AG20443 (cell line): ENCODE measurements at regions not wholly inside any gene's neighbourhood (a gene's known extent, or its start where the extent isn't known, plus 50 kb on each side); places are given as distances from the start of the nearest gene placed in this dataset.

Source experiments
- DNase-seq: peaks from one replicate; pipeline ENCODE4 v3.0.0; 2012; ENCODE audit warnings: low spot score, mixed read lengths

DNA sequence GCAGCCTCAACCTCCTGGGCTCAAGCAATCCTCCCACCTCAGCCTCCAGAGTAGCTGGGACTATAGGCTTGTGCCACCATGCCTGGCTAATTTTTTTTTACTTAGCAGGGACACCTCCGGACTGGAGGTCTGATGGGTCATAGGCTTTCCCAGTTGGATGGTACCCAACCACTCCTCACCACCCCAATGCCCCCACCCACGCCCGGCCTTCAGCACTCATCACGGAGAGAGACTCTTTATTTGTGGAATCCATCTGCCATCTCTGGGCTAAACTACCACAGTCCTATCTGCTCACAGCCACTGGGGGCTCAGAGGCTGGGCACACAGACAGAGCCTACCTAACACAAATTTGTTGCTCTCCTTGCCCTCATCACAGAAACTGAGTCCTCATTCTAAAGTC lies 58.3 kb upstream of the STXBP1 start:
- DNase-seq = no peak

DNA sequence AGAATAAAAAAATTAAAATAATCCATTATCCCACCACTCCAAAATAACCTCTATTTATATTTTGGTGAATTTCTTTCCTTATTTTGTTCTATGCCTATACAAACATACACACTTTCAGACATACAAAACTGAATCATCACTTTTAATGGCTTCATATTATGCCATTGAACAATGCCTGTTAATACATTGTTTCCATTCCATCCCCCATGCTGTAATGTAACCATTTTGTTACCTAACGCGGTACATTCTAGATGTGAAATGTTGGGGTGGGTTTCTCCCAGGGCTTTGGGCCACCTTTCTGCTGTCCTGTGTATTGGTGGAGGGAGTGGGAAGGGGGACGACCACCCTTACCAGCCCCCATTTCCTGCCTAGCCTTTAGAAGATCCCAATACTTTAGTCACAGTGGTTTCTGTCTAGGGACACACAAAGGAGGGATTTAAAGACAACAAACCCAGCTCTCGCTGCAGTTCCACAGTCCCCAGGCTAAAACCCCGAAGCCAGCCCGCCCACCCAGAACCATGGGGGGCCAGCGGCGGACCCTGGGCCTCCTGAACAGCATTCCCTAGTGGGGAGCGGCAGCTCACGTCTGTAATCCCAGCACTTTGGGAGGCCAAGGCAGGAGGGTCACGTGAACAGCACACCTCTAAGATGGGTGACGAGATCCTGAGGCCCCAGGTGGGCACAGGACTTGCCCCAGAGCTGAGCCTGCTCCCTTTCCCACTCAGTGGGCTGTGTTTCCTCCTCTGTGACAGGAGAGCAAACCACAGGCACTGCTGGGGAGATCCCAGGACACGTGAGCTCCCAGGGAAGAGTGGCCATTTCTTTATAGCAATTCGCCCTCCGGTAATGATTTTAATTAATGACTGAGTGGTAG lies 56.9 kb upstream of the STXBP1 start:
- DNase-seq = no peak

DNA sequence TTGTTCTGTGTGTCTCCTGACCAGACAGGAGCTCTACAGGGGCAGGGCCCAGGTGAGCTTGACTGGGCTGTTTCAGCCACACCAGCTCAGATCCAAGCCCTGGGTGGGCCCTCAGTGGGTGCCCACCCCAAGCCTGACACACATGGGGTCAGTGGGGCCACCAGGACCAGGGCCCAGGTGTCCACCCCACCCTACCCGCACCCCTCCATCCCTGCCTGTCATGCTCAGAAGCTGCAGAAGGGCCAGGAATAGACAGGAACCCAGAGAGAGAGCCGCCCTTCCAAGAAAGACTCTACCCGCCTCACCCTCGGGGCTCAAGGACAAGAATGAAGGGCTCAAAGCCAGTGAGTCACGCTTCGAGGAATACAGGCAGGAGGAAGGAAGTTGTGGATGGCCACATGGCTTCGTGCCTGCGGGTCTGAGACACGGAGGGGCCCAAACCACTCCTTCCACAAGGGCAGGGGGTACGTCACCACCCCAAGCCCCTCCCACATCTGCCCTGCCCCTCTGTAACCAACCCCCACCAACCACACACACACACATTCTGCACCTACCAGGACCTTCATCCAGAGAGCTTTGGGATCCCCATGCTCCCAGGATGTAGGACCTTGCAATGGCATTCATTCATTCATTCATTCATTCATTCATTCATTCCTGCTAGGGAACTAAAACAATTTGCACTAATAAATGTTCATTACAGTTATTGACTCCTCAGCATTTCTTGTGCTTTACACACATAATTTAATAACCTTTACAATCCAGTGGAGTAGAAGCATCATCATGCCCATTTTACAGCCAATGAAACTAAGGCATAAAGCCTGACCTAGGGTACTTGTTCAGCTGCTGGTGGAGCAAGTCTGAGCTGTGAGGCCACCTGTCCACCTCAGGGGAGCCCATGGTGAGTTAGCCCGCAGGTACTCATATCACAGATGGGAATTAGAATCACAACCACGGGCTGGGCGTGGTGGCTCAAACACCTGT lies 55.9 kb upstream of the STXBP1 start:
- DNase-seq = peak; percentile 95

DNA sequence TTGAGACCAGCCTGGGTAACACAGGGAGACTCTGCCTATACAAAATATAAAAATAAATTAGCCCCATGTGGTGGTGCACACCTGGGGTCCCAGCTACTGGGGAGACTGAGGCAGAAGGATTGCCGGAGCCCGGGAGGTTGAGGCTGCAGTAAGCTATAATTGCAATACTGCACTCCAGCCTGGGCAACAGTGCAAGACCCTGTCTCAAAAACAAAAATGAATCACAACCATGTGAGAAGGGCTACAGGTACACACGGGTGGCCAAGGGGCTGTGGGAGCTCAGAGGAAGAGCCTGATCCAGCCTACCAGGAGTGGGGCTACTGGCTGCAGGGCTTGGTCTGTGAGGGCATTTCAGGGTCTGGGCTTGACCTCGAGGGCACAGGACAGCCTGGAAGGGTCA lies 55.2 kb upstream of the STXBP1 start:
- DNase-seq = no peak

DNA sequence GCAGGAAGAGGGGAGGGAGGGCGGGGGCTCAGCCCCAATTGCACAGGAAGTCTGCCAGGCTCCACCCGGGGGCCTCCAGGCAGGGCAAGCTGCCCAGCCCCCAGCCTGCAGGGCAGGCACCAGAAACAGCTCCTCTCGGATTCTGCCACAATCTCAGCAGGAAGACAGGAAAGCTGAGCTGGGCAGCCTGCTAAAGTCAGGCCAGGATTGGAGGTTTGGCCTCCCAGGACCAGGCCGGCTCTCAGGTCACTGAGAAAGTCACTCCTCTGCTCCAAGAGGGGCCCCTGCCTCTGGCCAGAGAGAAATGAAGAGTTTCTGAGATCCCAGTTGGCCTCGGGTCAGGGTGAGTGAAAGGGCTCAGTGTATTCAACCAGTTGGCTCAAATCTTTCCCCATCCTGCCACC lies 54.6 kb upstream of the STXBP1 start:
- peak; percentile 55 for DNase-seq

DNA sequence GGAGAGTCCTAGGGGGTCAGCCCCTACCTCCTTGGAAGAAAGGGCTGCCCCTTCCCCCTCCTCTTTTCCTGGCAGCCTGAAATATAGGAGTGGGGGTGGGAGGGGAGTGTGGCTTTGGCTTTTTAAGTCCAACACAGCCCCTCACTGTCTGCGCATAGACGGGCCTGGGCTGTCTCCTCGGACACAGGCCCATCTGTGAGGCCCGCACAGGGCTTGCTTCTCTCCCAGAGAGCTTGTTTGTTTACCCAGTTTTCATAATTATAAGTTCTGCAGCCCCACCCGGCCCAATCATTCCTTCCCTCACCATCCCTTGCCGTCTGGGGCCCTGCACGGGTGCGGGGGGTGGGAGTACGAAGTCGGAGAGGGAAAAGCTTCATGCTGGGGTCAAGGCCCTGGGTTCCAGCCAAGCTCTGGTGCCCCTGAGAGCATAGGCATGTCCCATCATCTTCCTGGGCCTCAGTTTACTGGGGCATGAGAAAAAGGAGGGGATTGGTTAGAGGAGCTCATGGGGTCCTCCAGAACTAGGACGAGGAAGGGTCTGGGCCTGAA lies 54.0 kb upstream of the STXBP1 start:
- DNase-seq = no peak

DNA sequence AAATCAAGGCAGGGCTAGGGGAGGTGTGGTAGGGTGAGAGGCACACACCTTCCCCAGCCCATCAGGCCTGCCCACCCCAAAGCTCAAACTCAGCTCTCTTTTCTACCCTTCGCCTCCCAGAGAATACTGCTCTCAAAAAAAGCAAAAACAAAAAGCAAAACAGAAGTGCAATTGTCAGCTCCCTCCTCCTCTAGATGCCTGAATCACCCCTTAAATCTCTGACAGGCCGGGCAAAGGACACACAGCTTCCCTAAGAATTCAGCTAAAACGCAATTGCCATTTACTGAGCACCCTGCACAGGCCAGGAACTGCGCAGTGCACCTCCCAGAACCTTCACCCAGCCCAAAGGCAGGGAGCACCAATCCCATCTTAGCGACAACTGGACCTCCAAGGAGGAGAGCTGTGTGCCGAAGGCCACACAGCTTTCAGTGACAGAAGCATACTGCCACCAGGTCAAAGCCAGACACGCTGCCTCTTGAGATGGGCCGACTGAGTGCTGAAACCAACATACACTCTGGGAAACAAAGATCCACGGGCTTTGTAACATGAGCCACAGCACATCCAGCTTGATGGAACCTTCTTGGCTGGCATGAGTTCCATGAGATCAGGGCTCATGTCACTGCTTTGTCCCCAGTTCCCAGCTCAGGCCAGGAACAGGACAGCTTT lies 53.4 kb upstream of the STXBP1 start:
- no peak for DNase-seq

DNA sequence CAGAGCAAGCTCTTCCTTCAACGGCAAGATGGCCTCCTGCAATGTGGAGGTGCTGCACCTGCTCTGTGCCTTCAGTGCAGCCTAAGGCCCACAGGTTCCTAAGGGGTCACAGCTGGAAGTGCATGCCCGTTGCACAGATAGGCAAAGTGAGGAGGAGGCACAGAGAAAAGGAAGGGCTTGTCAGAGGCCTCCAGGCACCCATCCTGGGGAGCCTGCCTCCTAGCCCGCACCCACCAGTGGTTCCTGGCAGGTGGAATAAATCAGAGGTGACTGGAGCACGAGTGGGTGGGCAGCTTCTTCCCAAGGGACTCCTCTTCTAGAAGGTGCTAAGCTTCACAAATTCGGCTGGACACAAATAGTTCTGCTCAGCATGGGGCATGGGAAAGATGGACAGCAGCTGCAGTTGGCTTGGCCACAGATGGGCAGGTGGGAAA lies 52.8 kb upstream of the STXBP1 start:
- DNase-seq = no peak

DNA sequence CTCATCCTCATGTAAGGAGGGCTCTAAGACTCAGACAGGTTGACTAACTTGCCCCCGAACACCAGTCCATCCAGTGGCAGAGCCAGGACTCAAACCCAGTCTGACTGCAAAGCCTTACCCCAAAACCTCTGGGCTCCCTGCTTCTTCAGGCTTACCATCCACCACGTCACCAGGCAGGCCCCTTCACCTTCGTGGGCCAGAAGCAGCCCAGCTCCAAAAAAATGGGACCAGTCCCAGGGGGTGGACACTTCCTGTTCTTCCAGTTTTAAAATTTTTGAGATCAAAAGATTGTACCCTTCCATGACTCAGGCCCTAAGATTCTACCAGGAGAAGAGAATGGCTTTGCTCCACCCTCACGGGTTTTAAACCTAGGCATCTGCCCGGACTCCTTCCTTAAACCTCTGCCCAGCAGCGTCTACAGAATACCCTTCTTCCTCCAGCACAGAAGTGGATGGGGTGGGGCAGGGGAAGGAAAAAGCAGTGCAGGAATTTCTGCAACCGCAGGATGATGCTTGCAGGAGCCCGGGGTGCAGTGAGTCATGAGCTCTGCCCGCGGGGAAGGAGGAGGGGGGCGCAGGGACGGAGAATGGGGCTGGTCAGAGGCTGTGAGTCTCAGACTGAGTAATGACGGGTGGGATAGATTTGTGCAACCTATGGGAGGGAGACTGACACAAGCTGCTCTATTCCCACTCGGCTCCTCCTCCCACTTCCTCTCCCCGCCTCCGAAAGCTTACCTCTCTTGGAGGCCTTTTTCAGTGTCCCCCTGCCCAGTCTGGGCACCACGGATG lies 50.4 kb upstream of the STXBP1 start:
- DNase-seq = peak; percentile 94
